ENCODE measurements at regions not wholly inside any gene's neighbourhood (a gene's known extent, or its start where the extent isn't known, plus 50 kb on each side); places are given as distances from the start of the nearest gene placed in this dataset.

DNA sequence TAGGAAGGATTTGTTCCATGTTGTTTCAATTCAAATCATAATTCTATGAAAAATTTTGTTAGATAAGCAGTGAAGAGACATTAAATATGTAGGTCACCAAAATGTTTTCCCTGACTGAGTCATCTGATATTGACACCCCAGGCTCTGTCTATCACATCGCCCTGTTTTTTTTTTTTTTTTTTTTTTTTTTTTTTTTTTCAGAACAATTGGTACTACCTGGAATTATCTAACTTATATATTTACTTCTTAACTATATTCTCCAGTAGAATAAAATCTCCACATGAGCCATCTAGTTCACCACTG is 97.8 kb upstream of the KRAS start:
- TF ChIP-seq, protein P1, sequence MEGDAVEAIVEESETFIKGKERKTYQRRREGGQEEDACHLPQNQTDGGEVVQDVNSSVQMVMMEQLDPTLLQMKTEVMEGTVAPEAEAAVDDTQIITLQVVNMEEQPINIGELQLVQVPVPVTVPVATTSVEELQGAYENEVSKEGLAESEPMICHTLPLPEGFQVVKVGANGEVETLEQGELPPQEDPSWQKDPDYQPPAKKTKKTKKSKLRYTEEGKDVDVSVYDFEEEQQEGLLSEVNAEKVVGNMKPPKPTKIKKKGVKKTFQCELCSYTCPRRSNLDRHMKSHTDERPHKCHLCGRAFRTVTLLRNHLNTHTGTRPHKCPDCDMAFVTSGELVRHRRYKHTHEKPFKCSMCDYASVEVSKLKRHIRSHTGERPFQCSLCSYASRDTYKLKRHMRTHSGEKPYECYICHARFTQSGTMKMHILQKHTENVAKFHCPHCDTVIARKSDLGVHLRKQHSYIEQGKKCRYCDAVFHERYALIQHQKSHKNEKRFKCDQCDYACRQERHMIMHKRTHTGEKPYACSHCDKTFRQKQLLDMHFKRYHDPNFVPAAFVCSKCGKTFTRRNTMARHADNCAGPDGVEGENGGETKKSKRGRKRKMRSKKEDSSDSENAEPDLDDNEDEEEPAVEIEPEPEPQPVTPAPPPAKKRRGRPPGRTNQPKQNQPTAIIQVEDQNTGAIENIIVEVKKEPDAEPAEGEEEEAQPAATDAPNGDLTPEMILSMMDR (IDR thresholded peaks at IDR 0.05; ENCODE audit: insufficient read depth, low read length), result no peak
- TF ChIP-seq, protein P2, sequence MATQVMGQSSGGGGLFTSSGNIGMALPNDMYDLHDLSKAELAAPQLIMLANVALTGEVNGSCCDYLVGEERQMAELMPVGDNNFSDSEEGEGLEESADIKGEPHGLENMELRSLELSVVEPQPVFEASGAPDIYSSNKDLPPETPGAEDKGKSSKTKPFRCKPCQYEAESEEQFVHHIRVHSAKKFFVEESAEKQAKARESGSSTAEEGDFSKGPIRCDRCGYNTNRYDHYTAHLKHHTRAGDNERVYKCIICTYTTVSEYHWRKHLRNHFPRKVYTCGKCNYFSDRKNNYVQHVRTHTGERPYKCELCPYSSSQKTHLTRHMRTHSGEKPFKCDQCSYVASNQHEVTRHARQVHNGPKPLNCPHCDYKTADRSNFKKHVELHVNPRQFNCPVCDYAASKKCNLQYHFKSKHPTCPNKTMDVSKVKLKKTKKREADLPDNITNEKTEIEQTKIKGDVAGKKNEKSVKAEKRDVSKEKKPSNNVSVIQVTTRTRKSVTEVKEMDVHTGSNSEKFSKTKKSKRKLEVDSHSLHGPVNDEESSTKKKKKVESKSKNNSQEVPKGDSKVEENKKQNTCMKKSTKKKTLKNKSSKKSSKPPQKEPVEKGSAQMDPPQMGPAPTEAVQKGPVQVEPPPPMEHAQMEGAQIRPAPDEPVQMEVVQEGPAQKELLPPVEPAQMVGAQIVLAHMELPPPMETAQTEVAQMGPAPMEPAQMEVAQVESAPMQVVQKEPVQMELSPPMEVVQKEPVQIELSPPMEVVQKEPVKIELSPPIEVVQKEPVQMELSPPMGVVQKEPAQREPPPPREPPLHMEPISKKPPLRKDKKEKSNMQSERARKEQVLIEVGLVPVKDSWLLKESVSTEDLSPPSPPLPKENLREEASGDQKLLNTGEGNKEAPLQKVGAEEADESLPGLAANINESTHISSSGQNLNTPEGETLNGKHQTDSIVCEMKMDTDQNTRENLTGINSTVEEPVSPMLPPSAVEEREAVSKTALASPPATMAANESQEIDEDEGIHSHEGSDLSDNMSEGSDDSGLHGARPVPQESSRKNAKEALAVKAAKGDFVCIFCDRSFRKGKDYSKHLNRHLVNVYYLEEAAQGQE (IDR thresholded peaks at IDR 0.05; ENCODE audit: insufficient replicate concordance, low read depth), result no peak
- no peak for TF ChIP-seq POLR2AphosphoS5 (IDR thresholded peaks at IDR 0.05; ENCODE audit: low read depth)

Measured in HL-60 (cell line).